Stomach (tissue), 4 donors: ENCODE measurements at regions not wholly inside any gene's neighbourhood (a gene's known extent, or its start where the extent isn't known, plus 50 kb on each side); places are given as distances from the start of the nearest gene placed in this dataset.

ENCODE experiments used
- POLR2A ChIP-seq, 4 donors: fragments of 450-650 bp; IDR thresholded peaks; one replicate each; pipeline ENCODE4 v1.6.1; 2016; ENCODE audit warnings: antibody characterized with exemption in 4 of 4, control low read depth in 2 of 4, mild to moderate bottlenecking in 1 of 4, moderate library complexity in 1 of 4
- TF ChIP-seq, protein P1 (sequence below), 7 experiments: fragments of 450-650 bp in 4 of 7; fragments of 200-600 bp in 3 of 7; sonication (generic) in 3 of 7; IDR thresholded peaks; one replicate each; pipeline ENCODE4 v1.5.1; 2016 to 2019; ENCODE audit warnings: antibody characterized with exemption in 7 of 7, control low read depth in 2 of 7, mild to moderate bottlenecking in 1 of 7

DNA sequence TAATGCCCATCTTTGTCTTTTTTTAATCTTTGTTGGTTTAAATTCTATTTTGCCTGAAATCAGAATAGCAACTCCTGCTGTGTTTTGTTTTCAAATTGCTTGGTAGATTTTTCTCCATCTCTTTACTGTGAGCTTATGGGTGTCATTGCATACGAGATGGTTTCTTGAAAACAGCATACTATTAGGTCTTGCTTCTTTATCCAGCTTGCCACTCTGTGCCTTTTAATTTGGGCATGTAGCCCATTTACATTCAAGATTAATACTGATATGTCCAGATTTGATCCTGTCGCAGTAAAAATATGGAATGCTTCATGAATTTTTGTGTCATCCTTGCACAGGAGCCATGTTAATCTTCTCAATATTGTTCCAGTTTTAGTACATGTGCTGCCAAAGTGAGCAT lies 316.6 kb downstream of the CGGBP1 start:
- no peak for TF ChIP-seq POLR2A (IDR thresholded peaks at IDR 0.05)
- TF ChIP-seq, protein P1, sequence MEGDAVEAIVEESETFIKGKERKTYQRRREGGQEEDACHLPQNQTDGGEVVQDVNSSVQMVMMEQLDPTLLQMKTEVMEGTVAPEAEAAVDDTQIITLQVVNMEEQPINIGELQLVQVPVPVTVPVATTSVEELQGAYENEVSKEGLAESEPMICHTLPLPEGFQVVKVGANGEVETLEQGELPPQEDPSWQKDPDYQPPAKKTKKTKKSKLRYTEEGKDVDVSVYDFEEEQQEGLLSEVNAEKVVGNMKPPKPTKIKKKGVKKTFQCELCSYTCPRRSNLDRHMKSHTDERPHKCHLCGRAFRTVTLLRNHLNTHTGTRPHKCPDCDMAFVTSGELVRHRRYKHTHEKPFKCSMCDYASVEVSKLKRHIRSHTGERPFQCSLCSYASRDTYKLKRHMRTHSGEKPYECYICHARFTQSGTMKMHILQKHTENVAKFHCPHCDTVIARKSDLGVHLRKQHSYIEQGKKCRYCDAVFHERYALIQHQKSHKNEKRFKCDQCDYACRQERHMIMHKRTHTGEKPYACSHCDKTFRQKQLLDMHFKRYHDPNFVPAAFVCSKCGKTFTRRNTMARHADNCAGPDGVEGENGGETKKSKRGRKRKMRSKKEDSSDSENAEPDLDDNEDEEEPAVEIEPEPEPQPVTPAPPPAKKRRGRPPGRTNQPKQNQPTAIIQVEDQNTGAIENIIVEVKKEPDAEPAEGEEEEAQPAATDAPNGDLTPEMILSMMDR (IDR thresholded peaks at IDR 0.05), result no peak
